Hematopoietic multipotent progenitor cell treated with erythropoietin and hydrocortisone succinate and interleukin-3 and kit ligand, for 6 days (in vitro differentiated cells): ENCODE measurements at regions not wholly inside any gene's neighbourhood (a gene's known extent, or its start where the extent isn't known, plus 50 kb on each side); places are given as distances from the start of the nearest gene placed in this dataset.

Experiments
- DNase-seq: peaks from one replicate; pipeline ENCODE4 v3.0.0-alpha.2; 2015

DNA sequence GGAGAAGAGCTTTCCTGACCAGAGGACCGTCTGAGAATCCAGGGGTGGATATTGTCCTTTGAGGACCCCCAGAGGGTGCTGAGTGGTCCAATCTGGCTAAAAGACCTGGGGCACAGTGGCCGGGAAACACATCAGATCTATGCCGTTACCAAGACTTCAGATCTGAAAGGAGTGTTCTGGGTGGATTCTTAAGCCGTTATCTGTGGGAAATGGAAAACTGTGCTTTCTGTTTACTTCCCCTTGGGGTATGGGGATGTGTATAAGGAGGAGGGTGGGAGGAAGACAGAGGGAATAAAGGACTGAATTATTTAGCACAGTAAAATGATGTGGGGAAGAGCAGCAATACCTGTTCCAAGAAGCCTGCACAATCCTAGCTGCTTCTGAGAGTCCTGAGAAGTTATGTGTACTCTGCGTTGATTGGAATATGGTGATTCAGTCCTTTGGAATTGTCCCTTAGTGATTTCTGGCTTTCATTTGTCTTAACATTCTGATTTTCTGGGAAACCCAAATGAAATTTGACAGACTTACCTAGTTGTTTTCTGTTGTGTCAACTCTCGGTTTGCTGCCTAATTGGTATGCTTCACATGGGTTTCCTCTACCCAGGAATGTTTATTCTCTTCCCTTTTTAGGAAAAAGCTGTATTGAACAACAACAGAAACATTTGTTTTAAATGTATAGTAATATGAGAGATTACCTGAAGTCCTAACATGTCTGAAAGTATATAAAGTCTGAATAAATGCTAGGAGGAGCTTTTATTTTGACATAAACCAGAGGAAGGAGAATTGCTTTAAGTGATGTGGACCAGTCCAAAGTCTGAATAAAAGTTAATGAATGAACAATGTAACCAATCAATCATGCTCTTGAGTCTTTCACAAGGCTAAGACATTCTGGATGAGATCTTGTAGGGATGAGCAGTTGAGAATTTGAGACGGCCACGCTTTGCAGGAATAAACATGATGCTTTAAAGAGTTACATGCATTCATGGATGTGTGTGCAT lies 427.1 kb upstream of the C2CD4B start:
- no peak for DNase-seq

DNA sequence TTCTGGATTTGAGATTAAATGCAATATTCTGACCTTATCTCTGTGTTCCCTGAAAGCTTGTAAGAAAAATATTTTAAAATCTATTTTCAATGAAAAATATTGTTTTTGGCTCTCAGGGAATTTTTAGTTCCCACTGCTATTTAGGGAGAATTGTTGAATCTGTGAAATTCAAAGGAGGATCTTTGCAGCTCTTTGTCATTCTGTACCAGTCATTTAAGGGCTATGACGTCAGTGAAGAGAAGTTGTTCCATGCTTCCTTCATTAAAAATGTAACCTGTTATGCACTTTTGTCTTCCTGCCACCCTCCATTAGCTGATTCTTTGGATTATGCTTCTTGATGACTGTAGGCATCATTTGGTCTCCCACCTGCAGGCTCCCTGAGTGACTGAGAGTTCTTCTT lies 427.8 kb upstream of the C2CD4B start:
- no peak for DNase-seq

DNA sequence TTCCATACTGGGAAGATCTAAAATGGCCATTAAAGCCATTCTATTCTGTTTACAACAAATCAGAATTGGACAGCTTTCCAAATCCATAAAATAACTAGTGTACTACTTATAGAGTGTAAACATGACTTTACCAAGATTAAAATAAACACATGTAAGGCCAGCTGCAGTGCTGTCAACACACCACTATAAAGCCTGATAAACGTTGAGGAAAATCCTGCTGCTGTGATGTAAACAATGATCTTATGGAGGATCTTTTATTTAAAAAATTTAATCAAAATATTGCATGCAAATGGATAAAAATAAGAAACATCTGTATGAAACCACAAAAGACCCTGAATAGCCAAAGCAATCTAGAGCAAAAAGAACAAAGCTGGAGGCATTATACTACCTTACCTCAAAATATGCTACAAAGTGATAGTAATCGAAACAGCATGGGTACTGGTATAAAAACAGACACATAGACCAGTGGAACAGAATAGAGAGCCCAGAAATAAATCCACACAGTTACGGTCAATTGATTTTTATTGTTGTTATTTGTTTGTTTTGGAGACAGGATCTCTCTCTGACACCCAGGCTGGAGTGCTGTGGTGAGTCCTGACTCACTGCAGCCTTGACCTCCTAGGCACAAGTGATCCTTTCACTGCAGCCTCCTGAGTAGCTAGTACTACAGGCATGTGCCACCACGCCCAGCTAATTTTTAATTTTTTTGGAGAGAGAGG lies 428.8 kb upstream of the C2CD4B start:
- no peak for DNase-seq

DNA sequence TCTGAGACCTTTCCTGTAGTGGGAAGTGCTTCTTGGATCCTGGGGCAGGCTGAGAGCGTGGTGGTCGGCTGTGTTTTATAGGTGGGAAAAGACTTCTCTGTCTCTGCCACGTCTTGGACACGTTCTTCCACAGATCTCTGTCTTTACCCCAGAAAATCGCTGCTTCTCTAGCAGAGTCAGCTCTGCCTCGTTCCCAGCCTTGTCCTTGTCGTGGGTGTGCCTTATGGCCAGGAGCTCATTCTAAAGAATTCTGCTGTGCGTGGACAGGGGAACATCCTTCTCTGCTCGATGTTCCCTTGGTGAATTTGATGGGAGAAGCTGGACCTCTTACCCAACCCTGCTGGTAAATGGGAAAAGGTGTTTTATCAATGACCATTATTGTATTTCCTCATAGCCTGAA lies 433.1 kb upstream of the C2CD4B start:
- no peak for DNase-seq

DNA sequence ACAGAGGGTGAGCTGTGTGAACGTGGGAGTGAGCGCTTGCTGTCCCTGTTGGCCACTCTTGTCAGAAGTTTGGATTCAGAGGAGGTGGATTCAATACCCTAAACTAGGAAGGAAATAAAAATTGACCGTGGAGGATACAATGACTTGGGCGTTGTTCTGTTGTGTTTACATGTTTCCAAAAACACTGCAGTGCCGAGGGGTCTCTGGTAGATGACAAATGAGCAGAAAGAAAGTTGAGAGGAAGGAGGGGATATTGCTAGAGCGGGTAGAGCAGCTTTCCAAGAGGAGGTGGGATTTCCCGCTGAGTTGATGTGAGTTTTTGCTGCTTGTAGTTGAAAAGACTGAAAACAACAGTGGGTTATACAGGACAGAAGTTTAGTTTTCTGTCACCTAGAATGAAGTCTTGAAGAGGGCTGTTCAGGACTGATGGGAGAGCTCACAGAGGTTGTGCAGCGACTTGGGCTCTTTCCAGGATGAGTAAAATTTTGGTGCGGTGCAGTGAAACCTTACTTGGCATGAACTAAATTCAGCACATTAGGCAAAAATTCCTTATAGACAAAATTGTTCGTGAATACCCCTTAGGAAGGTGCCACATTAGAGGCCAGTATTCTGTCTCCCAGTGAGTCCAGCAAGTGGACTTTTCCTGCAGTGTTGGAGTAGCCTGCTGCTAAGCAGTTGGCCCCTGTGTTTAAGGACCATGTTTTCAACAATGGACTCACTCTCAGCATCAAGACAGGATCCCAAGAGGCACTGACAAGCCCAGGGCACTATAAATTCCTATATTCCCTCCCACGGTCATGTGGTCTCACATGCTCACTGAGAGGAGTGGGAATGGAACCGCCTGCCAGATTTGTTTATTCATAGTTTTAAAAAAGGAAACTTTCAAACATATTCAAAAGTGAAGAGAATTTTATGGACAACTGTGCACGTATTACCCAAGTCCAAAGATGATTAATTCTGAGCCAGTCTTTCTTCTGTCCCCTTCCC lies 435.0 kb upstream of the C2CD4B start:
- DNase-seq: no peak

DNA sequence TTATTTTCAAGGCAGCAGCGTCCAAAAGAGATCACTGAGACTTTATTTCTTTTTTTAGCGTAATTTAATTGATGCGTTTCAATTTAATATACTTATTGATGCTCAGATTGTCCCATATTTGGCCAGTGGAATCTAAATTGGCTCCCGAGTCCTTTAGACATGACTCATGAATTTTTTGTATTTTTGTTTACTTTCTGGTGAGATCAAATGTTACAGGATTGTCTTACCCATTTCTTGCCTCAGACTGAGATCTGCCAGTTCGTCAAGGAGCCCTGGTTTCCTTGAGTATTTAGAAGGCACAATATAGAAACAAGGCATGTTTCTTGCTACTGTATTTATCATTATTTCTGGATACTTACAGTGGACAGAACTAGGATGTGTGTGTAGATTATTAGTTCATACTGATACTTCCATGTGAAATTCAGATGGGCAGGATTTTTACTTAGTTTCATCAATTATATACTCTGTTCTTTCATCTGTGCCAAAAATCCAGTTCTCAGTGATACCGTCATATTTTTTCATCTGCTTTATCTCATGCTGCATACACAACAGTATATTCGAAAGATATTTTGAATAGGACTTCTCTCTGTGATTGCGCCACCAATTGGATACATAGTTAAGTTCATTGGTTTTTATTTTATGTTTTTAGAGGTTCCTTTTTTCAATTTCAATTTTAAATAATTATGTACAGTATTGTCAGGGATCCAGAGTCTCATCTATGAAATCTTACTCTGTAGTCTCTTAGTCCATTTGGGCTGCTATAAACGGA lies 436.9 kb upstream of the C2CD4B start:
- DNase-seq: no peak

DNA sequence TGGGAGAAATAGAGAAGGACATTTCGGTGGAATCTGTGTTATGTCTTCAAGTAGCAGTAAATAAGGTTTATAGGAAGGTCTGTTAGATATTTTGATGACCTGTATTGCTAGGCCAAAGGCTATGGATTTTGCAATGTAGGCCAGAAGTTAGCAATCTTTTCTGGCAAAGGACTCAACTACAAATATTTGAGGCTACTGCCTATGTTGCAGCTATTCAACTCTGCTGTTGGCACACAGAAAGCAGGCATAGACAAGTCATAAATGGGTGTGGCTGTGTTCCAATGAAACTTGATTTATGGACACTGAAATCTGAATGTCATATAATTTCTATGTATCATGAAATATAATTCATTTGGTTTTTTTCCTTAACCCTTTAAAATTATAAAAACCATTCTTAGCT lies 438.7 kb upstream of the C2CD4B start:
- no peak for DNase-seq

DNA sequence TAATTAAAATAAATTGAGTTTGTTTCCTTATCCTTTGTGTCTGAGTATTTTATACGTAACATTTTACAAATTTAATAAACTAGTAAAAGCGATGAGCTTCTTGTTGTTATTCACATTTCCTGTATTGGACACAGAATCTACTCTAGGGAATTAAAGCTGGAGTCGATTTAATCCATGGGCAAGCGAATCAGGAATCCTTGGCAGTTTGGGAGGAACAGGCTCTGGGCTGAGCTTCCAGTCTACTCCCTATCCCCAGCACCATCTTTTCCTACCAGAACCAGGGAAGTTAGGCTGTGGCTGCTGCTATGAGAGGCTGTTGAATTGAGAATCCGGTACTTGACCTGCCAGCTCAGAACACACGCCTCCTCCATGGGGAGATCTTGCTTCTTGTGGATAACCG lies 437.3 kb upstream of the TPM1 start:
- no peak for DNase-seq

DNA sequence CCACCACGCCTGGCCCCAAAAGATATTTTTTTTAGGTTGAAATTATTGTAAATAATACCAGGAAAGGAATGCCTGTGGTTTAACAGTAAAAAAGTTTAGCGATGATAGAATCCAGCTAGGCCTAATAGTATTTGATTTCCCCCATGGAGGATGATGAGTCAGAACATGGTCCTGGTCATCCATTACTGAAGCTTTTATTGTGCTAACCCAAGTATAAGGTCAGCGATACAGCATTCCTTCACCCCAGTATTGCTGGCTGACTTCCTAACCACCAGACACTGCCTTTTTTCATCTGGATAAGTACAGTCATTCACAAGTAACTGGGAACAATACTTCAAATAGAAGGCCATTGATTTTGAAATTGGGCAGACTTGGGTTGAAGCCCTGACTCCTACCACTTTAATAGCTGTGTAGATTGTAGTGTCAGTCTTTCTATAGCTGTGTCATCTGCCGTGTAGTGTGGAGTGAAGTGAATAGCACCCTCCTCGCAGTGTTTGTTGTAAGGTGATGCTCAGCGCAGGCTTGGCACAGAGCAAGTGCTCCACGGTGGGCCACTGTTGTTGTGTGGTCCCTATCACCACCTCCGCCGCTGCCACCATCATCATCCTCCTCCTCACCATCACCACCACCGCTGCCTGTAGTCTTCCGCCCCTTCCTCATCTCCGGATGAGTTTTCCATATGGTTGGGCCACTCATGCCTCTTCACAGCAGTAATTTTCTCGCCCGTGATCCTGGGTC lies 436.0 kb upstream of the TPM1 start:
- no peak for DNase-seq

DNA sequence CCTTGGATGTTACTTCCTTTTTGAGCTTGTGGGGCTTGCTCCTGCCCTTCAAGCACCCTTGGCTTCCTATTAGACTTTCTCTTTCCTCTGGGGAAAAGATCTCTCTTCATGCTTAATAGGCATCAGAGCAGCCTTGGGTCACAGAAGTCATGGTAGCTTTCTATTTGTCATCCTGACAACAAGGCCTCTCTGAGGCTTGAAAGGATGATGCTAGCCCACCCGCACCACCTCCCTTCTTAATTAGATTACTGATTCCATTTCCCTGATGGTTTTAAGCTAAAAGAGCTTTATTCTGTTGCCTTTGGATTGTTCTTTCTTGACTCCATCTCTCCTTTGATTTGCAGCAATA lies 435.5 kb upstream of the TPM1 start:
- DNase-seq: no peak

DNA sequence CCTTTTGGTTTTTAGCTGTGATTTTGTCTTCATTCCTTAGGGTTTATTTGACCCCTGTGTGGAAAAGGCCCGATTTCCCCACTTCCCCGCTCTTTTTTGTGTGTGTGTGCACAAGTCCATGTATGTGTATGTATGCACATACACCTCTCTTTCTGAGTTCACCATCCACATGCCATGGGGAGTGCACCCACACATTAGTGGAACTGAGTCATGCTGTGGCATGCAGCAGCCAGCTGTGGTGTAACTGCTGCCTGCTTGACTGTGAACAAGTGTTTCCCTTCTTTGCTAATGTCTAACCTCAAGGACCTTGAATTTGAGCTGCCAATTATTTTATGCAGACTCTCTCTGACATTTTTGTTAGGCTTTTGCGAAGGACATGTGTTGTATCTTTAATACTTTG lies 434.9 kb upstream of the TPM1 start:
- no peak for DNase-seq

DNA sequence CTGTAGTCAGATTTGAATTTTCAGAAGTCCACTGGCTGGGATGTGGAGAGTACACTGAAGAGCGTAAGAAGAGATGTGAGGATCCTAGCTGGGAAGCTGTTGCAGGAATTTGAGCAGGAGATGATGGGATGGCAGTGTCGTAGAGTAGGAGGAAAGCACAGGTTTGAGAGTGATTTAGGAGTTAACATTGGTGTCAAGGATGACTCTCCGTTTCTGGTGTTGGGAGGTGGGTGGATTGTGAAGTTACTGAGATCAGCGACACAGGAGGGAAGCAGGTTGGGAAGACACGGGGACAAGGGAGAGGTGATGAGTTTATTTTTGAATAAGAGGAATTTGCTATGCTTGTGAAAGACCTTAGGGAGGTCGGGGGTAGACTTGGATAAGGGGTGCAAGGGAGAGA lies 434.2 kb upstream of the TPM1 start:
- no peak for DNase-seq

DNA sequence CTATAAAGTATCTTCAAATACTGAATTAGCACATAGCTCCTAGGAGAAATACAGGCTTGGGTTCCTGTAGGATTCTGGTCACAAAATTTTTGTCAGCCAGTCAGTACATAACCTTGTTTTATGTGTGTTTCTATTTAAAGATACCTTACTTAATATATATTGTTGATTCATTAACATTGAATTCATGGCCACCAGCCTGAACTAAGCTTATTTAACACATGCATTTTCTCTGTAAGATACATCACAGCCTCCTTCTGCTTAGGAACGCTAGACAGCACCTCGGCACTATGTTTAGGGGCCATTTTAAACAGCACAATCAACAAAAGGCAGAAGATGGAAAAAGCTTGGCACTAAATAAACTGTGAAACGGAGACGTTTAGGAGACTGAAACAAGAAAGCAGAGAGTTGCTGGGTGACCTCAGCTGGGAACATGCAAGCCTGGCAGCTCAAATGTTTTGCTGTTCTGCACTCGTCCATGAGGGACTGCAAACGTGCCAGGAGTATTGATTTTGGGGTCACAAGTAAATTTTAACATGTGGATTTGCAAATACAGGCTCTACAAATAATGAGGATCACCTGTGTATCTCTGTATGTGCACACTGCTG lies 432.2 kb upstream of the TPM1 start:
- DNase-seq: no peak

DNA sequence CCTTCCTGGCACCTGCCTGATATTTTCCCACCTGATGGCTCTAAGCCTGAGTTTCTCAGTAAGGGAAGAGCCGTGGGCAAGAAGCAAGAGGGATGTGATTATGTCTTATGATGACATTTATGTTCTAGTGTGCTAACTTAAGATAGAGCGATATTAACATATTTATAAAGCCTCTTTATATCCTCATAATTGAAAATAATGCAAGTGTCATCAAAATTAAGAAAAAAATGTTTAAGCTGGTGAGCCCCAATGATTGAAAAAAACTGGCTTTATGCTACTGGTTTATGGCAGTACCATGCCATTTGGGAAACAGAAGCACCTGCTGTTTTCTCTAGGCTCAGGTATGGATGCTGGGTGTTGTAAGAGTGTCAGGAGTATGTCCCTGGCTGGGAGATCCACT lies 431.5 kb upstream of the TPM1 start:
- no peak for DNase-seq

DNA sequence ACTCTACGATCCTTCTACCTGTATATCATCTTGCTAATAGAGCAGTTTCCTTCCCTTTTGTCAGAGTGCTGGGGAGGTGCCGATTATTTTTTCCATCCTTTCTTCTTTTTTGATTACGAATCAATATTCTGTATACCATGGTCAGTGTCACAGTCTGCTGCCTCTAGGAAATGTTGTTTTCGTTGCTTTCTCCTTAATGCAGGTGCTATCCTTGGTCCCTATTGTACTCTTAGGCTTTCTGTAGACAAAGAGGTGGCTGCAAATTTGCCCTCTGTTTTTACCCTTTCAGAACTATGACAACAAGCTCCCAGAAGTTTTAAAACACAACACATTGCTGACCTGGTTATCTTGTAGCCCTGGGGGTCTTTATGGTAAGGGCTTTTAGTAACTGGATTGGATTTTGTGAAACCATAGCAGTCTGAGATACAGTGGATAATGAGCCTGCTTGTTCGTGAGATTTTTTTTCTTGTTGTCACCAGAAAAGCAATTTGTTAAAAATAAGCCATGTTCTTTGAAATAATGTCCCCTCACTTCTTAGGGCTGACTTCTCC lies 430.3 kb upstream of the TPM1 start:
- DNase-seq: no peak

DNA sequence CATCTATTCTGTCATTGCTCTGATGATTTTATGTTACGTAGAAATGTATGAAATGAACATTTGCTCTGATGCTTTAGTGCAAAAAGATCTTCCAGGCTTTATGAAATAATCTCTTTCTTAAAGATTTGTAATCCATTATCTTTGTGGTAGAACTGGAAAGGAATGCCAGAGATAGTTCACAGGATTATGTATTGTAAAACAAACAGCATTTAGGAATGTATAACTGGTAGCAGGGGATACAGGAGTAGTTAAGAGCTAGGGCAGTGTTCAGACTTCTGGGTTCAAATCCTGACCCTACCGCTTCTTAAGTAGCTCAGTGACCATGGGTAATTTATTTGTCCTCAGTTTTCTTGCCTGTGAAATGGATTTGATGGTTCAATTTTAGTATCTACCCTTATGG lies 429.8 kb upstream of the TPM1 start:
- no peak for DNase-seq

DNA sequence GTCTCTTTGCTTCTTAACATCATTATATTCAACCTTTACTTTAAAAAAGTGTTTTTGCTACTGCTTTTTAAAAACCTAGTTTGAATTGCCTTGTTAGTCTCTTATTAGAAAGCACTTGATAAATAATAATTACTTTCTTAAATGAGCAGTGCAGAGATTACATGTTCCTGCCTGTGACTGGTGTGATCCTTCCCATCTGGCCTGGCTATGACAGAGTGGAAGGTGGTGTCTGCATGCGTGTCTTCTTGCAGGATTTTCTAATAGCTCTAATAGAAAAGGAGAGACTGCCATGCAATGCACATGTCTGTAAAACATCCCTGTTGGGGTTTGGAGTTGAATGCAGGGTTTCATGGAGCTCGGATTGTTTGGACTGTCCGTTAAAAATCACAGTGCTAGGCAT lies 425.8 kb upstream of the TPM1 start:
- no peak for DNase-seq

DNA sequence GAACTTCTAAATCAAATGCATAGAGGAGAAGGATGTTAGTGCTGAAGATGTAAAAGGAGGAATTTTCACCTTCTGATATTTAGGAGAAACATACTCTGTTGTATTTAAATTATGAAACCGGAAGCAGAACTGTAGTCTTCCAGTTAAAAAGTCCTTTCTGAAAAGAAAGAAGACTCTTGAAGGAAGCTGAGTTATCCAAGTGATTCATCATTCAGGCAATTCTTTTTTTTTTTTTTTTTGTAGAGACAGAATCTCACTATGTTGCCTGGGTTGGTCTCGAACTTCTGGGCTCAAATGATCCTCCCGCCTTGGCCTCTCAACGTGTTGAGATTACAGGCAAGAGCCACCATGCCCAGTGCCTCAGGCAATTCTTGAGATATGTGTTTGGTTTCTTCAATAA lies 424.8 kb upstream of the TPM1 start:
- DNase-seq: no peak

DNA sequence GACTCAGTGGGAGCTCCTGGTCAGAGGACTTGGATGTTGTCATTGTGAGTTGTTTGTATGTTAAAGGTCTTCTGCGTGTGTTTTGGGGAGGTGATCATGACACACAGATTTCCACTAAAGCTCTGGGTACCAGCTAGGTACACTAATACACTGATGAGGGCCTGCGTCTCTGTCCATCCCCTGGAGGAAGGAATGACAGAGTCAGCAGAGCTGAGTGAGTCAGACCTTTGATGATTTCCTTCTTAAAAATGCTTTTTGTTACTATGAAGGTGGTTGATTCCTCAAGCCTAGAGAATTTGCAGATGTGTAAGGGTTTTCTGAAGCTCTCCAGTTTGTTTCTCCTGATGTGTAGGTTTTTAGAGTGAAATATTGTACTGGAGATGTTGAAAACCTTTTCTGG lies 424.1 kb upstream of the TPM1 start:
- no peak for DNase-seq

DNA sequence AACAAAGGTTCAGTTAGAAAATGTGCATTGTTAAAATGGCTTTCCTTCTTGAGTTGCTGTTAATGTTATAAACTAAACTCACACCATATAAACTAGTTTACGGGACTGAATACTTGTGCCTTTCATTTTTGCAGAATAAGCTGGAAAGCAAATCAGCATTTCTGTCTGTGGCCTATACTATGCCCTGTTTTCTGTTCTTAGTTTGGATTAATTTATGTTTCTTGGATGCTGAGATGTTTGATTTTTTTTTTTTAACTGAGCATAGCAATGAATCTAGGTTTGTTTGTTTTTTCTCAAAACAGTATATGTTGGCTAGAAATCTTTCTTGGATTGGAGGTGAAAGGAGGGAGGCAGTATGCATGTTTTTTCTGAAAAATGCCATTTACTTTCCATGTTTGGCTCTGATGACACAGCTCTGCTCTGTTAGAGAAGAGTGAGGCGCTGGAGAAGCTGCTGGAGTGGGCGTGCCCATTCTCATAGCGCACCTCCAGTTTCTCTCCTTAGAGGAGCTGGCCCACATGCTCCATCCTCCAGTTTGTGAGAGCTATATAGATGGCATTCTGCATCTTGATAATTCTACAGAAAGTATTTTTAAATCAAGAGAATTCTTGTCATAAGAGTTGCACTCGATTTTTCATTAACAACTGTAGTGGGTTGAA lies 423.6 kb upstream of the TPM1 start:
- DNase-seq: no peak
